ENCODE measurements at regions not wholly inside any gene's neighbourhood (a gene's known extent, or its start where the extent isn't known, plus 50 kb on each side); places are given as distances from the start of the nearest gene placed in this dataset.

- TF ChIP-seq, protein P1, sequence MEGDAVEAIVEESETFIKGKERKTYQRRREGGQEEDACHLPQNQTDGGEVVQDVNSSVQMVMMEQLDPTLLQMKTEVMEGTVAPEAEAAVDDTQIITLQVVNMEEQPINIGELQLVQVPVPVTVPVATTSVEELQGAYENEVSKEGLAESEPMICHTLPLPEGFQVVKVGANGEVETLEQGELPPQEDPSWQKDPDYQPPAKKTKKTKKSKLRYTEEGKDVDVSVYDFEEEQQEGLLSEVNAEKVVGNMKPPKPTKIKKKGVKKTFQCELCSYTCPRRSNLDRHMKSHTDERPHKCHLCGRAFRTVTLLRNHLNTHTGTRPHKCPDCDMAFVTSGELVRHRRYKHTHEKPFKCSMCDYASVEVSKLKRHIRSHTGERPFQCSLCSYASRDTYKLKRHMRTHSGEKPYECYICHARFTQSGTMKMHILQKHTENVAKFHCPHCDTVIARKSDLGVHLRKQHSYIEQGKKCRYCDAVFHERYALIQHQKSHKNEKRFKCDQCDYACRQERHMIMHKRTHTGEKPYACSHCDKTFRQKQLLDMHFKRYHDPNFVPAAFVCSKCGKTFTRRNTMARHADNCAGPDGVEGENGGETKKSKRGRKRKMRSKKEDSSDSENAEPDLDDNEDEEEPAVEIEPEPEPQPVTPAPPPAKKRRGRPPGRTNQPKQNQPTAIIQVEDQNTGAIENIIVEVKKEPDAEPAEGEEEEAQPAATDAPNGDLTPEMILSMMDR (IDR thresholded peaks at IDR 0.05), result no peak
- TF ChIP-seq EP300 (IDR thresholded peaks at IDR 0.05) (no peak), POLR2A (IDR thresholded peaks at IDR 0.05) (no peak), POLR2AphosphoS5 (IDR thresholded peaks at IDR 0.05) (no peak)
These were observed 108.3 kb upstream of the FUT8 start for GRCh38 chr14:65304239-65304638.

All from upper lobe of left lung (tissue), 4 donors.